ENCODE measurements at regions not wholly inside any gene's neighbourhood (a gene's known extent, or its start where the extent isn't known, plus 50 kb on each side); places are given as distances from the start of the nearest gene placed in this dataset.

DNA sequence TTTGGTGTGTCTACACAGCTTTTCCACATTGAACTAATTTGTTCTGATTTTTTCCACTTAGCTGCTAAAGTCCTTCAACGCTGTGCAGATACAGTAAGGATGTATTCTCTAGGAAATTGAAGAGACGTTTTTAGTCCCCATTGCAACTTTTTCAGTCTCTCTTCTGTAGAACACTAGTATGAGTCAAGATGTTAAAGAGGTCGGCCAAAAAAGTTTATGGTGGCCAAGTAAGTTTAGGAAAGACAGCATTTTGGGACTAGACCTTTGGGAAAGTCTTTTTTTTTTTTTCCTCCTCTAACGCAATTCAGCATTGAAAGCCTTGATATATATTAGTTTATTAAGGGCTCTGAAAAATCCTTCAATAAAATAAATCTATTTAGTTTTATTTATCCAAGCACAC, 243.5 kb upstream of the FBXL7 start:
- TF ChIP-seq, protein P1, sequence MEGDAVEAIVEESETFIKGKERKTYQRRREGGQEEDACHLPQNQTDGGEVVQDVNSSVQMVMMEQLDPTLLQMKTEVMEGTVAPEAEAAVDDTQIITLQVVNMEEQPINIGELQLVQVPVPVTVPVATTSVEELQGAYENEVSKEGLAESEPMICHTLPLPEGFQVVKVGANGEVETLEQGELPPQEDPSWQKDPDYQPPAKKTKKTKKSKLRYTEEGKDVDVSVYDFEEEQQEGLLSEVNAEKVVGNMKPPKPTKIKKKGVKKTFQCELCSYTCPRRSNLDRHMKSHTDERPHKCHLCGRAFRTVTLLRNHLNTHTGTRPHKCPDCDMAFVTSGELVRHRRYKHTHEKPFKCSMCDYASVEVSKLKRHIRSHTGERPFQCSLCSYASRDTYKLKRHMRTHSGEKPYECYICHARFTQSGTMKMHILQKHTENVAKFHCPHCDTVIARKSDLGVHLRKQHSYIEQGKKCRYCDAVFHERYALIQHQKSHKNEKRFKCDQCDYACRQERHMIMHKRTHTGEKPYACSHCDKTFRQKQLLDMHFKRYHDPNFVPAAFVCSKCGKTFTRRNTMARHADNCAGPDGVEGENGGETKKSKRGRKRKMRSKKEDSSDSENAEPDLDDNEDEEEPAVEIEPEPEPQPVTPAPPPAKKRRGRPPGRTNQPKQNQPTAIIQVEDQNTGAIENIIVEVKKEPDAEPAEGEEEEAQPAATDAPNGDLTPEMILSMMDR (IDR thresholded peaks at IDR 0.05), result no peak
- TF ChIP-seq POLR2A (IDR thresholded peaks at IDR 0.05), result no peak

Data from testis (tissue), 2 donors.